ENCODE measurements at regions not wholly inside any gene's neighbourhood (a gene's known extent, or its start where the extent isn't known, plus 50 kb on each side); places are given as distances from the start of the nearest gene placed in this dataset.
"Not testable (repeated sequence)": the region's sequence is repeated elsewhere in the genome, so short reads cannot be mapped to it uniquely, and the experiment has no call there.

DNA sequence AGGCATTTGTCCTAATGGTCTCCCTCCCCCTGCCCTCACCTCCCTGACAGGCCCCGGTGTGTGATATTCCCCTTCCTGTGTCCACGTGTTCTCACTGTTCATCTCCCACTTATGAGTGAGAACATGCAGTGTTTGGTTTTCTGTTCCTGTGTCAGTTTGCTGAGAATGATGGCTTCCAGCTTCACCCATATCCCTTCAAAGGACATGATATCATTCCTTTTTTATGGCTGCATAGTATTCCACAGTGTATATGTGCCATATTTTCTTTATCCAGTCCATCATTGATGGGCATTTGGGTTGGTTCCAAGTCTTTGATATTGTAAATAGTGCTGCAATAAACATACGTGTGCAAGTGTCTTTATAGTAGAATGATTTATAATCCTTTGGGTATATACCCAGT, 187.0 kb downstream of the CSNK1G3 start:
- not testable (repeated sequence) for H3K4me1 Mint-ChIP-seq (ENCODE audit: low read depth); H3K9me3 Mint-ChIP-seq (ENCODE audit: low read depth); H3K4me3 Mint-ChIP-seq

DNA sequence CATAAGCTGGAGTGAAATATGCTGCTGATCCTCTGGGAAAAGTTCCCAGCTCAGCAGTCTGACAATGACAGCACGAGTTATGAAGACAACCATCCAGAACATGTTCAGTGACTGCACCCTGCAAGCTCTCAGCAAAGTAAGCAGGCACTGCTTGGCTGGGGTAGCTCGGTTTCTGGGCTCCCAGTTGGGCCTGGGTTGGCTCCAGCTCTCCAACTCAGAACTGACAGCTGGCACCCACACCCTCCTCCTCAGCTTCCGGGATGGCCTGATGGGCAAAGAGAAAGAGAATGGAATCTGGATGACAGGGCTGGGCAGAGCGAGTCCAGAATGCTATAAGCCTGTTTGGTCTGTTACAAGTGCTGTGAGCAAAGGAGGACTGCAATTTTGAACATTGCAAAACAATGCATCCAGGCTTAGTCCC, 185.0 kb downstream of the CSNK1G3 start:
- Mint-ChIP-seq H3K27me3 (peaks cover 3% of the 10 kb centered on the region), H3K9me3 (ENCODE audit: low read depth) (peaks cover 4% of the 10 kb centered on the region), H3K4me1 (ENCODE audit: low read depth) (no peaks in the 10 kb centered on the region), H3K36me3 (no peaks in the 10 kb centered on the region), H3K27ac (no peak overlapping the region), H3K4me3 (no peak overlapping the region)

More for the DNA sequence above, 187.0 kb downstream of the CSNK1G3 start:
- H3K27me3 Mint-ChIP-seq, H3K27ac Mint-ChIP-seq, H3K36me3 Mint-ChIP-seq: not testable (repeated sequence)

DNA sequence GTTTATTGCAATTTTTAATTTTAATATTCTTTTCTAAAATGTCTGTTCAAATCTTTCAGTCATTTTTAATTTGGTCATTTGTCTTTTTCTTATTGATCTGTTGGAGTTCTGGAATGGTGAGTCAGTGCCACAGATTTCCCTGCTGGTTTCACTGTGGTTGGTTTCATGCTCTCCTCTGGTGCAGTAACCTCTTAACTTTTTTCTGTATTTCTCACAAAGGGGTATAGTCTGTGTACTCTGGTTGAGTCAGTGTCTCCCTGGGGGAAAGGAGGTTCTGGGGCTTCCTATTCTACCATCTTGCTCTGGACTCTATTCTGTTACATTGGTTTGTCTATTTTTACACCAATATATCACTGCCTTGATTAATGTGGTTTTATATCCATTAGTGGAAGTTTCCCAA, 178.8 kb downstream of the CSNK1G3 start:
- Mint-ChIP-seq H3K4me3 (no peak overlapping the region), H3K27ac (no peak overlapping the region), H3K4me1 (ENCODE audit: low read depth) (no peaks in the 10 kb centered on the region), H3K36me3 (no peaks in the 10 kb centered on the region), H3K9me3 (ENCODE audit: low read depth) (peaks cover 5% of the 10 kb centered on the region), H3K27me3 (no peaks in the 10 kb centered on the region)

DNA sequence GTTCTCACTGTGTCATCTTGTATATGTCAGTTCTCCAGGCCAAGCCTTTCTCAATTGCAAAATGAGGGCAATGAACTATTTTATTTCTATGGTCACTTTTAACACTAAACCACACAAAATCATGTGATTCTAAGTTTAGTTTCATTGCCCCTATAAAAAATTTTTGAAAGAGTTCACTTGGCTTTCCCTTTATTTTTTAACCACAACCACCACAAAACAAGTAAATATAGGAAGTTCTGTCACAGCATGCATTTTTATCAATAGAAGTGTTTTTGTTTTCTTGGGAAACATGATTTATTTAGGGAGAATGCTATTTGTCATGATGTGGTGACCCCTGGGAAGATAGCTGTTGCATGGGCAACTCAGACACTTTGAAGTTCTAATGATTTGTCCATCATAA, 169.1 kb downstream of the CSNK1G3 start:
- Mint-ChIP-seq H3K27ac (no peak overlapping the region), H3K4me1 (ENCODE audit: low read depth) (no peaks in the 10 kb centered on the region), H3K27me3 (no peaks in the 10 kb centered on the region), H3K9me3 (ENCODE audit: low read depth) (peaks cover 20% of the 10 kb centered on the region), H3K4me3 (no peak overlapping the region), H3K36me3 (peaks cover 2% of the 10 kb centered on the region)

DNA sequence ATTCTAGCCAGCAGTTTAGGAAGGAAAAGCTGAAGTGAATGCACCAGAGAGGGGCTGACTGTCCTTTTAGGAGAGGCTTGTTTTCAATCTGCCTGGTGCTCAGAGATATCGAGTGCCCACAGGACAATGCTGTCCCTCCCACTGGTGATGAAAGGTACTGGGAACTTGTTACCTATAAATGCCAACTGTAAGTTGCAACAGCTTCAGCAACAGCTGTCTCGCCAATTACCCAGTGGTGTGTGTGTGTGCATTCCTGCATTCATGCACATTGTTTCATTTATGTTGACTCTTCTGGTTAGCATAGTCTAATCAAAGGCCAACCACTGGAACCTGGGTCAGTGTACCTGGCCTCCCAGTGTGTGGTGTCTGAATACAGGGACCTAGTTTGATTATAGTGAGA, 161.1 kb downstream of the CSNK1G3 start:
- Mint-ChIP-seq H3K4me1 (ENCODE audit: low read depth) (no peaks in the 10 kb centered on the region), H3K36me3 (no peaks in the 10 kb centered on the region), H3K4me3 (no peak overlapping the region), H3K27me3 (no peaks in the 10 kb centered on the region), H3K9me3 (ENCODE audit: low read depth) (no peaks in the 10 kb centered on the region), H3K27ac (no peak overlapping the region)

DNA sequence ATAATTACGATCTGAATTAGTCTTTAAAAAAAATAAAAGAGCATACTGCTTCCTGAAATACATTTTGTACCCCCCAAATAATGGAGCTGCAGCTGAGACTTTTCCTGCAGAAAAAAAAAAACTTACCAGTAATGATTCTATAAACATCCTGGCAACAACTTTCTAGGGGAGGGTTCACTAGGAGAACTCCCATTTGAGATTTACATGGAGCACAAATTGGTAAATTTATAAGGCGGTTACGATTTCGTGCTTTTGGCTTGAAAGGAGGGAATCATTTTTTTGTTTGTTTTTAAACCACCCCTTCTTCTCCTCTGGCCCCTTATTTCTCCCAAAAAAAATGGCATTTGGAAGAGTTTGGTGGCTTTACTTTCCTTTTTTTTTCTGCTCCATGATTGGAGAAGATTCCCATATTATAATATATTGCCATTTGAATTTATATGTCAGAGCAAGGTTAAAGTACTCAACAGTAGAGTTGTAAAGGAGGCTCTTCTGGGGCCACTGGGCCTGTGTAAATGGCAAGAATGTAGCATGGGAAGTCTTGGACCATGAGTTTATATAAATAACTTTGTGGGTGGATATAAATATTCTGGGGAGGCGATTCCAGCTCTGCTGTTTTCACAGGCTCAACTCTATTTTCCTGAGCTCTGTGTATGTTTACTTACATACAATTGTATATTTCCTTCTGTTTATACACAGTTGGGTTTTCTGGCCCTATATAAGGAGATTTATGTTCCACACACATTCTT, 159.9 kb downstream of the CSNK1G3 start:
- no peaks in the 10 kb centered on the region for H3K9me3 Mint-ChIP-seq (ENCODE audit: low read depth)
- H3K36me3 Mint-ChIP-seq: no peaks in the 10 kb centered on the region
- H3K4me1 Mint-ChIP-seq (ENCODE audit: low read depth): no peaks in the 10 kb centered on the region
- H3K27me3 Mint-ChIP-seq: no peaks in the 10 kb centered on the region
- H3K4me3 Mint-ChIP-seq: no peak overlapping the region
- H3K27ac Mint-ChIP-seq: no peak overlapping the region

DNA sequence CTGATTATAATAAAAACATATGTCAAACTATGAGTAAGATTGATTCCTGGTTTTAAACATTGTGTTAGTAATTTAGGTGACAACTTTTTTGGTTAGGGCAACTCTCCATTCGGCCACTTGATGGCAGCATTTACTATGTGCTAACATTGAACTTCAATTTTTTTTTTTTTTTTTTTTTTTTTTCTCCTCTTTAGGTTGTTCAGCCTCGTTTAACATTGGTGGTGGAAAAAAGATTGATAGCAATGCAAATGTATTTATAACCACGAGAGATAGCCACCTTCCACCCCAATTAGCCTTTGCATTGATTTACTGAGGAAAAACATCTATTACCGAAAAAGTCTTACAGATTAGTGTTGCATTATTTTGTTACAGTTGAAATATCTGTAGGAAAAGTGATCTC, 159.1 kb downstream of the CSNK1G3 start:
- Mint-ChIP-seq H3K36me3 (no peaks in the 10 kb centered on the region), H3K4me1 (ENCODE audit: low read depth) (no peaks in the 10 kb centered on the region), H3K27me3 (no peaks in the 10 kb centered on the region), H3K9me3 (ENCODE audit: low read depth) (no peaks in the 10 kb centered on the region), H3K27ac (no peak overlapping the region), H3K4me3 (no peak overlapping the region)
